GM23338 (cell line): ENCODE measurements at regions not wholly inside any gene's neighbourhood (a gene's known extent, or its start where the extent isn't known, plus 50 kb on each side); places are given as distances from the start of the nearest gene placed in this dataset.

Experiments used
- ATAC-seq: fragments of 200-7000 bp; cut with Tn5 transposase; 3 replicates; pipeline ENCODE4 v1.9.1; 2020
- DNase-seq: peaks from one replicate; pipeline ENCODE4 v3.0.0-alpha.2; 2015; ENCODE audit warnings: low spot score
- H2AFZ ChIP-seq: fragments of 200-600 bp; sonication (generic); 2 replicates; pipeline ENCODE4 v1.8.0; 2016; ENCODE audit warnings: antibody characterized with exemption, mild to moderate bottlenecking, moderate library complexity
- H3F3A ChIP-seq: fragments of 200-600 bp; sonication (generic); replicated peaks from 2 replicates; pipeline ENCODE4 v1.8.0; 2017; ENCODE audit warnings: antibody characterized with exemption, mixed run types, low read depth
- H3K27ac ChIP-seq: fragments of 200-600 bp; sonication (generic); 2 replicates; pipeline ENCODE4 v1.6.1; 2016; ENCODE audit warnings: low read depth
- H3K27me3 ChIP-seq: fragments of 200-600 bp; sonication (generic); 2 replicates; pipeline ENCODE4 v1.8.0; 2016; ENCODE audit warnings: mild to moderate bottlenecking, mixed run types, moderate library complexity; ENCODE audit not compliant: insufficient read depth
- H3K36me3 ChIP-seq: fragments of 200-600 bp; sonication (generic); 2 replicates; pipeline ENCODE4 v1.8.0; 2016; ENCODE audit warnings: mild to moderate bottlenecking; ENCODE audit not compliant: insufficient read depth
- H3K4me1 ChIP-seq: fragments of 200-600 bp; sonication (generic); 2 replicates; pipeline ENCODE4 v1.8.0; 2016; ENCODE audit warnings: mild to moderate bottlenecking, moderate library complexity; ENCODE audit not compliant: insufficient read depth
- H3K4me2 ChIP-seq: fragments of 200-600 bp; sonication (generic); 2 replicates; pipeline ENCODE4 v1.7.1; 2017; ENCODE audit warnings: mixed run types
- H3K4me3 ChIP-seq: fragments of 200-600 bp; sonication (generic); 2 replicates; pipeline ENCODE4 v1.6.1; 2016; ENCODE audit warnings: mixed run types
- H3K79me2 ChIP-seq: fragments of 200-600 bp; sonication (generic); replicated peaks from 2 replicates; pipeline ENCODE4 v1.8.0; 2017; ENCODE audit warnings: mild to moderate bottlenecking; ENCODE audit not compliant: insufficient read depth
- H3K9me2 ChIP-seq: fragments of 200-600 bp; sonication (generic); 2 replicates; pipeline ENCODE4 v1.8.0; 2017; ENCODE audit not compliant: insufficient read depth
- H4K20me1 ChIP-seq: fragments of 200-600 bp; sonication (generic); replicated peaks from 2 replicates; pipeline ENCODE4 v1.8.0; 2017; ENCODE audit warnings: mild to moderate bottlenecking; ENCODE audit not compliant: insufficient read depth
- H3K27ac Mint-ChIP-seq: 2 replicates; pipeline ENCODE4 v1.8.0; 2020; ENCODE audit warnings: inconsistent platforms, mild to moderate bottlenecking, moderate library complexity, mixed read lengths
- H3K27me3 Mint-ChIP-seq: 3 replicates; pipeline ENCODE4 v1.8.0; 2022; ENCODE audit warnings: low read depth, mild to moderate bottlenecking, moderate library complexity, mixed read lengths, inconsistent platforms; ENCODE audit not compliant: insufficient read depth, poor library complexity
- H3K36me3 Mint-ChIP-seq: 3 replicates; pipeline ENCODE4 v1.8.0; 2021; ENCODE audit warnings: low read depth, mild to moderate bottlenecking, inconsistent platforms, moderate library complexity, mixed read lengths
- H3K4me1 Mint-ChIP-seq: 3 replicates; pipeline ENCODE4 v1.8.0; 2020; ENCODE audit warnings: mild to moderate bottlenecking, inconsistent platforms, mixed read lengths
- H3K4me3 Mint-ChIP-seq: 3 replicates; pipeline ENCODE4 v1.8.0; 2021; ENCODE audit warnings: moderate library complexity, mild to moderate bottlenecking, inconsistent platforms, mixed read lengths
- H3K9me3 Mint-ChIP-seq: 3 replicates; pipeline ENCODE4 v1.8.0; 2020; ENCODE audit warnings: moderate library complexity, mild to moderate bottlenecking, inconsistent platforms, mixed read lengths
- CREB1 ChIP-seq: fragments of 250-450 bp; sonication (Bioruptor Pico); IDR thresholded peaks from 2 replicates; pipeline ENCODE4 v1.5.0; 2020; ENCODE audit warnings: low read depth, mild to moderate bottlenecking, moderate library complexity
- ETS1 ChIP-seq: IDR thresholded peaks from 2 replicates; pipeline ENCODE4 v1.6.1; 2016; ENCODE audit warnings: antibody characterized with exemption
- EZH2 ChIP-seq: fragments of 200-600 bp; sonication (generic); IDR thresholded peaks from one replicate; pipeline ENCODE4 v1.8.0; 2017; ENCODE audit warnings: antibody characterized with exemption, mild to moderate bottlenecking, low read depth; ENCODE audit not compliant: unreplicated experiment
- JUNB ChIP-seq: IDR thresholded peaks from one replicate; pipeline ENCODE4 v1.6.1; 2016; ENCODE audit warnings: antibody characterized with exemption; ENCODE audit not compliant: unreplicated experiment
- NANOG ChIP-seq: IDR thresholded peaks from 2 replicates; pipeline ENCODE4 v1.6.1; 2016; ENCODE audit warnings: antibody characterized with exemption, borderline replicate concordance
- POLR2AphosphoS5 ChIP-seq: IDR thresholded peaks from 2 replicates; pipeline ENCODE4 v1.6.1; 2016; ENCODE audit warnings: antibody characterized with exemption, low read depth
- REST ChIP-seq: IDR thresholded peaks from one replicate; pipeline ENCODE4 v1.6.1; 2018; ENCODE audit warnings: antibody characterized with exemption; ENCODE audit not compliant: unreplicated experiment
- STAT1 ChIP-seq: IDR thresholded peaks from one replicate; pipeline ENCODE4 v1.6.1; 2016; ENCODE audit warnings: antibody characterized with exemption; ENCODE audit not compliant: unreplicated experiment
- ZNF114 ChIP-seq: fragments of 250-450 bp; sonication (Bioruptor Pico); IDR thresholded peaks from 2 replicates; pipeline ENCODE4 v1.5.0; 2020; ENCODE audit warnings: mild to moderate bottlenecking, moderate library complexity
- ZNF331 ChIP-seq: fragments of 250-450 bp; sonication (Bioruptor Pico); IDR thresholded peaks from 2 replicates; pipeline ENCODE4 v1.5.0; 2020; ENCODE audit warnings: low read depth, mild to moderate bottlenecking, moderate library complexity
- TF ChIP-seq, protein P1 (sequence below): fragments of 250-450 bp; sonication (Bioruptor Pico); IDR thresholded peaks from 2 replicates; pipeline ENCODE4 v1.5.0; 2020; ENCODE audit warnings: mild to moderate bottlenecking, moderate library complexity

- TF ChIP-seq CREB1 = no peak
- TF ChIP-seq NANOG = no peak
Measured at GRCh38 chr12:65557438-65558181, 266.7 kb upstream of the HMGA2 start (continued).

DNA sequence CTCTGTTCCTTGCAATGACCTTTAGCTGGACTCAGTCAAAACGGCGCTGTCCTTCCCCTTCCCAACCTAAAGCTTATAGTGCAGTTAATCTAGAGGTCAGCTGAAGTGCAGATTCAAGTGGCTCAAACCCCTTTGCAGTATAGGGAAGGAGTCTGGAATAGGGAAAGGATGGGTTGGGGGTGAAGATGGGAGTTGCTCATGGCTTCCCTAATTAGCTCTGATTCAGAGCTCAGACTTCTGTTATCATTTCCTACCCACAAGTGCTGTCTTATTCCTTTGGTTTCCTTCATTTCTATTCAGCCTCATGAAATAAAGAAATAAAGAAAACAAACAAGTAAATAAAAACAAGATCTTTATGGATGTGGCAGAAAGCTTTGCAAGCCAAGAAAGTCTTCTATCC lies 264.0 kb upstream of the HMGA2 start:
- peaks cover 11% of the 10 kb centered on the region for H3K27me3 Mint-ChIP-seq
- H3K9me2 ChIP-seq = peaks cover 9% of the 10 kb centered on the region; the same call in 1 of the 2 replicates
- no peaks in the 10 kb centered on the region for H3K27me3 ChIP-seq
- peaks cover 14% of the 10 kb centered on the region for H3K36me3 Mint-ChIP-seq
- no peaks in the 10 kb centered on the region for H4K20me1 ChIP-seq
- no peak overlapping the region for H3K27ac Mint-ChIP-seq
- no peak overlapping the region for H3K4me3 ChIP-seq
- TF ChIP-seq ZNF331 (no peak), REST (no peak), POLR2AphosphoS5 (no peak), ETS1 (no peak), CREB1 (no peak), NANOG (no peak), JUNB (no peak), STAT1 (no peak), ZNF114 (CRISPR knock-in tag) (no peak), EZH2 (no peak)
- TF ChIP-seq, protein P1, sequence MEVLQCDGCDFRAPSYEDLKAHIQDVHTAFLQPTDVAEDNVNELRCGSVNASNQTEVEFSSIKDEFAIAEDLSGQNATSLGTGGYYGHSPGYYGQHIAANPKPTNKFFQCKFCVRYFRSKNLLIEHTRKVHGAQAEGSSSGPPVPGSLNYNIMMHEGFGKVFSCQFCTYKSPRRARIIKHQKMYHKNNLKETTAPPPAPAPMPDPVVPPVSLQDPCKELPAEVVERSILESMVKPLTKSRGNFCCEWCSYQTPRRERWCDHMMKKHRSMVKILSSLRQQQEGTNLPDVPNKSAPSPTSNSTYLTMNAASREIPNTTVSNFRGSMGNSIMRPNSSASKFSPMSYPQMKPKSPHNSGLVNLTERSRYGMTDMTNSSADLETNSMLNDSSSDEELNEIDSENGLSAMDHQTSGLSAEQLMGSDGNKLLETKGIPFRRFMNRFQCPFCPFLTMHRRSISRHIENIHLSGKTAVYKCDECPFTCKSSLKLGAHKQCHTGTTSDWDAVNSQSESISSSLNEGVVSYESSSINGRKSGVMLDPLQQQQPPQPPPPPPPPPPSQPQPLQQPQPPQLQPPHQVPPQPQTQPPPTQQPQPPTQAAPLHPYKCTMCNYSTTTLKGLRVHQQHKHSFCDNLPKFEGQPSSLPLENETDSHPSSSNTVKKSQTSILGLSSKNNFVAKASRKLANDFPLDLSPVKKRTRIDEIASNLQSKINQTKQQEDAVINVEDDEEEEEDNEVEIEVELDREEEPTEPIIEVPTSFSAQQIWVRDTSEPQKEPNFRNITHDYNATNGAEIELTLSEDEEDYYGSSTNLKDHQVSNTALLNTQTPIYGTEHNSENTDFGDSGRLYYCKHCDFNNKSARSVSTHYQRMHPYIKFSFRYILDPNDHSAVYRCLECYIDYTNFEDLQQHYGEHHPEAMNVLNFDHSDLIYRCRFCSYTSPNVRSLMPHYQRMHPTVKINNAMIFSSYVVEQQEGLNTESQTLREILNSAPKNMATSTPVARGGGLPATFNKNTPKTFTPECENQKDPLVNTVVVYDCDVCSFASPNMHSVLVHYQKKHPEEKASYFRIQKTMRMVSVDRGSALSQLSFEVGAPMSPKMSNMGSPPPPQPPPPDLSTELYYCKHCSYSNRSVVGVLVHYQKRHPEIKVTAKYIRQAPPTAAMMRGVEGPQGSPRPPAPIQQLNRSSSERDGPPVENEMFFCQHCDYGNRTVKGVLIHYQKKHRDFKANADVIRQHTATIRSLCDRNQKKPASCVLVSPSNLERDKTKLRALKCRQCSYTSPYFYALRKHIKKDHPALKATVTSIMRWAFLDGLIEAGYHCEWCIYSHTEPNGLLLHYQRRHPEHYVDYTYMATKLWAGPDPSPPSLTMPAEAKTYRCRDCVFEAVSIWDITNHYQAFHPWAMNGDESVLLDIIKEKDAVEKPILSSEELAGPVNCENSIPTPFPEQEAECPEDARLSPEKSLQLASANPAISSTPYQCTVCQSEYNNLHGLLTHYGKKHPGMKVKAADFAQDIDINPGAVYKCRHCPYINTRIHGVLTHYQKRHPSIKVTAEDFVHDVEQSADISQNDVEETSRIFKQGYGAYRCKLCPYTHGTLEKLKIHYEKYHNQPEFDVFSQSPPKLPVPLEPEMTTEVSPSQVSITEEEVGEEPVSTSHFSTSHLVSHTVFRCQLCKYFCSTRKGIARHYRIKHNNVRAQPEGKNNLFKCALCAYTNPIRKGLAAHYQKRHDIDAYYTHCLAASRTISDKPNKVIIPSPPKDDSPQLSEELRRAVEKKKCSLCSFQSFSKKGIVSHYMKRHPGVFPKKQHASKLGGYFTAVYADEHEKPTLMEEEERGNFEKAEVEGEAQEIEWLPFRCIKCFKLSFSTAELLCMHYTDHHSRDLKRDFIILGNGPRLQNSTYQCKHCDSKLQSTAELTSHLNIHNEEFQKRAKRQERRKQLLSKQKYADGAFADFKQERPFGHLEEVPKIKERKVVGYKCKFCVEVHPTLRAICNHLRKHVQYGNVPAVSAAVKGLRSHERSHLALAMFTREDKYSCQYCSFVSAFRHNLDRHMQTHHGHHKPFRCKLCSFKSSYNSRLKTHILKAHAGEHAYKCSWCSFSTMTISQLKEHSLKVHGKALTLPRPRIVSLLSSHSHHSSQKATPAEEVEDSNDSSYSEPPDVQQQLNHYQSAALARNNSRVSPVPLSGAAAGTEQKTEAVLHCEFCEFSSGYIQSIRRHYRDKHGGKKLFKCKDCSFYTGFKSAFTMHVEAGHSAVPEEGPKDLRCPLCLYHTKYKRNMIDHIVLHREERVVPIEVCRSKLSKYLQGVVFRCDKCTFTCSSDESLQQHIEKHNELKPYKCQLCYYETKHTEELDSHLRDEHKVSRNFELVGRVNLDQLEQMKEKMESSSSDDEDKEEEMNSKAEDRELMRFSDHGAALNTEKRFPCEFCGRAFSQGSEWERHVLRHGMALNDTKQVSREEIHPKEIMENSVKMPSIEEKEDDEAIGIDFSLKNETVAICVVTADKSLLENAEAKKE (CRISPR knock-in tag) = no peak
- H3F3A ChIP-seq = no peaks in the 10 kb centered on the region
- H2AFZ ChIP-seq = no peak overlapping the region
- DNase-seq (no peak), ATAC-seq (no peak)
- H3K4me1 ChIP-seq = no peaks in the 10 kb centered on the region; the same call in 1 of the 2 replicates
- H3K36me3 ChIP-seq = 0 out of 2 replicates have a peak, but pooled peaks cover 6% of the 10 kb centered on the region
- 0 out of 3 replicates have a peak, but pooled peaks cover 3% of the 10 kb centered on the region for H3K4me1 Mint-ChIP-seq
- no peaks in the 10 kb centered on the region for H3K79me2 ChIP-seq
- no peak overlapping the region for H3K4me2 ChIP-seq
- H3K4me3 Mint-ChIP-seq = no peak overlapping the region
- peaks cover 15% of the 10 kb centered on the region for H3K9me3 Mint-ChIP-seq
- no peak overlapping the region for H3K27ac ChIP-seq
